B cell (primary cell): ENCODE measurements at regions not wholly inside any gene's neighbourhood (a gene's known extent, or its start where the extent isn't known, plus 50 kb on each side); places are given as distances from the start of the nearest gene placed in this dataset.

Experiments used
- CTCF ChIP-seq: fragments of 200-600 bp; IDR thresholded peaks from one replicate; pipeline ENCODE4 v1.8.0; 2022; ENCODE audit warnings: antibody characterized with exemption, mild to moderate bottlenecking
- EZH2 ChIP-seq: IDR thresholded peaks from 2 replicates; pipeline ENCODE4 v1.6.1; 2012; ENCODE audit warnings: borderline replicate concordance, low read depth, mild to moderate bottlenecking, moderate library complexity, low read length; ENCODE audit not compliant: insufficient read depth, poor library complexity, severe bottlenecking

DNA sequence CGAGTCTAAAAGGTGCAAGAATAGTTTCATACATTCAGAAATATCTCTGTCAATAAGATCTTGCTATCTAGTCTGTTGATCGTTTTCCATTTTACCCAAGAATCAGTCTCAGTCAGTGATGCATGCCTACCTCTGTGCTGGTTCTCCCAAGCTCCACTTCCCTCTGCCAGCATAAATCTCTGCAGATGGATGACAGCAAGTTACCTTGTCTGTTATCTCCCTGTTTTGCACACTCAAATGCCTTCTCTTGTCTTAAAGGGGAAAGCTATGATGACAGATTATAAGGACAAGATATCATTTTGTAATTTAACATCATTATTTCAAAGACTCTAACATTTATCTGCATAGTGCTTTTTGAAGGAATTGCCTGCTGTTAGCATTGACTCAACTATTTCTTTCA is 802.1 kb upstream of the SEMA6A start:
- TF ChIP-seq CTCF (no peak), EZH2 (no peak)
